ENCODE measurements at regions not wholly inside any gene's neighbourhood (a gene's known extent, or its start where the extent isn't known, plus 50 kb on each side); places are given as distances from the start of the nearest gene placed in this dataset.

DNA sequence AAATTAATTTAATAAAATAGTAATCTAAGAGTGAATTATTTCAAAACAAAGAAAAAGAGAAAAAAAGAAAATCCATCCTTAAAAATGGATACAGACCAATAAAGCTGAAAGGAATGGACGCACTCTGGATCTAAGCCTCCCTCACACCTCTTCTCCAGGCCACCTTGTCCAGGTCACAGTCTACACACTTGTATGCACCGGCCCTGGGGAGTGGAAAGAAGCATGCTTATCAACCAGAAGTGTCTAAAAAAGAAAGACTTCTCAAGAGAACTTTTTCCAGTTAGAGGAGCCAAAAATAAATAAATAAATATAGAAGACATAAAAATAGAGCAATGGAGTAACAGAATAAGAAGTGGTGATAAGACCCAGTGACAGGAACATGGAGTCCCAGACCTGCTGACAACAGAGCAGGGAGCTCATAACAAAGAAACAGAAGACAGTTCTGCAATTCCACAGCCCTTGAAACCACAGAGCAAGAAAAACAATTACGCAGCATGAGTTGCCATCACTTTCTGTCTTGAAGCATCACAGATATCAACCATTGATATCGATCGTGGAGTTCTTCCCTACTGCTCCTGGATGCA lies 311.7 kb upstream of the NFE2L3 start:
- TF ChIP-seq, protein P1, sequence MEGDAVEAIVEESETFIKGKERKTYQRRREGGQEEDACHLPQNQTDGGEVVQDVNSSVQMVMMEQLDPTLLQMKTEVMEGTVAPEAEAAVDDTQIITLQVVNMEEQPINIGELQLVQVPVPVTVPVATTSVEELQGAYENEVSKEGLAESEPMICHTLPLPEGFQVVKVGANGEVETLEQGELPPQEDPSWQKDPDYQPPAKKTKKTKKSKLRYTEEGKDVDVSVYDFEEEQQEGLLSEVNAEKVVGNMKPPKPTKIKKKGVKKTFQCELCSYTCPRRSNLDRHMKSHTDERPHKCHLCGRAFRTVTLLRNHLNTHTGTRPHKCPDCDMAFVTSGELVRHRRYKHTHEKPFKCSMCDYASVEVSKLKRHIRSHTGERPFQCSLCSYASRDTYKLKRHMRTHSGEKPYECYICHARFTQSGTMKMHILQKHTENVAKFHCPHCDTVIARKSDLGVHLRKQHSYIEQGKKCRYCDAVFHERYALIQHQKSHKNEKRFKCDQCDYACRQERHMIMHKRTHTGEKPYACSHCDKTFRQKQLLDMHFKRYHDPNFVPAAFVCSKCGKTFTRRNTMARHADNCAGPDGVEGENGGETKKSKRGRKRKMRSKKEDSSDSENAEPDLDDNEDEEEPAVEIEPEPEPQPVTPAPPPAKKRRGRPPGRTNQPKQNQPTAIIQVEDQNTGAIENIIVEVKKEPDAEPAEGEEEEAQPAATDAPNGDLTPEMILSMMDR (IDR thresholded peaks at IDR 0.05; ENCODE audit: control insufficient read depth, insufficient read depth, low read depth, low read length, missing control alignments): no peak
- no peak overlapping the region for H3K4me3 ChIP-seq (ENCODE audit: control insufficient read depth, low read depth, low read length)
- DNase-seq (ENCODE audit: low read depth): no peak

DNA sequence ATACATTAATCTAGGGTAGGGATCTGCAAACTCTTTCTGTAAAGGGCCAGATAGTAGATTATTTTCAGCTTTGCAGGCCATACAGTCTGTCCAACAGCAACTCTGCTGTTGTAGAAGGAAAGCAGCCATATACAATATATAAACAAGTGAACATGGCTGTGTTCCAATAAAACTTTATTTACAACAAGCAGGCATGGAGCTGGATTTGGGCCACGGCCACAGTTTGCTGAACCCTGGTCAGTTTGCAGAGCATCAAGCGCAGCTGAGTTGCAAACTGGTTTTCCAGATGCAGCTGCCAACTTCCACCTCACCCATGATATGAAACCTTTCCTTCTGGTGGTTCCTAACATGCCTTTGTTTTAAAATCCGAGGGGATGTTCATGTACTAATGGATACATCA lies 310.4 kb upstream of the NFE2L3 start:
- no peak overlapping the region for H3K4me3 ChIP-seq (ENCODE audit: control insufficient read depth, low read depth, low read length)
- TF ChIP-seq, protein P1 (IDR thresholded peaks at IDR 0.05; ENCODE audit: control insufficient read depth, insufficient read depth, low read depth, low read length, missing control alignments): no peak
- DNase-seq (ENCODE audit: low read depth): no peak

DNA sequence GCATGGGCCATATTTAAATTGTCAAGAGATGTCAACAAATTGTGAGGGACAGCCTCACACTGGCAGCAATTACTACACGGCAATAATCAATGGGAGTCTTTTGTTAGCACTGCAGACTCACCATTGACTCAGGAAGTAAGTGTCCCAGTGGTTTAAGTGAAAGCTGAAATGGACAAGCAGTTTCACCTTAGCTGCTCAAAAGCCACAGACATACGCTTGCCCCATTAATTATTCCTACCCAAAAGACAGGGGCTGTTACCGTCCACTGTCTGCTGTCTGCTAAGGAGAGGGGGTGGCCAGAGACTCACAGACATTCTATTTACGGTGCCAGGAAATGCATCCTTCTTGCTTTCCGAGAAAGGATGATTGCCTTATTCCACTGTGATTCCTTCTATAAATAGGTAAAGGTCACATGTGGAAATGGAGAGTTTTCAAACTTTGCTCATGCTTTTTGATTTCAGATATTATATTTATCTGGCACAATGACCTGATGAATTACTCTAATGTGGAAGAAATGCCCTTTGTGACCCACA lies 309.7 kb upstream of the NFE2L3 start:
- TF ChIP-seq, protein P1 (IDR thresholded peaks at IDR 0.05; ENCODE audit: control insufficient read depth, insufficient read depth, low read depth, low read length, missing control alignments): no peak
- no peak for DNase-seq (ENCODE audit: low read depth)
- no peak overlapping the region for H3K4me3 ChIP-seq (ENCODE audit: control insufficient read depth, low read depth, low read length)

DNA sequence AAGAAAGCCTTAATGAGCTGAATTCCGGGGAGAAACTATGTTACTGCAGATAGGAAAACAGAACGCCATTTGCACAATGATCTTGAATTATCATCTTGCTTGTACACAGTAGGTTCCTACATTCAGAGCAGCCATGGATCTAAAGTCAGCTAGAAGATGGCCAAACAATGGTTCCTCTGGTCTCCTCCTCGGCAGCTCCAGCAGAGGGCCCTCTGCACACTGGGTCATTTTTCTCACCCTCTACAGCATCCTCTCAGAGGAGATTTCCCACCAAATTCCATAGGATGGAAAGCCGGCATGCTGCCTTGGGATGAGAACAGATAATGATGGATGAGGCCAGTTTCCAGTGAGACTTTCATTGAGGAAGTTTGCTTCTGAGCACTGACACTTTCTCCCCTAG lies 308.5 kb upstream of the NFE2L3 start:
- no peak for DNase-seq (ENCODE audit: low read depth)
- no peak overlapping the region for H3K4me3 ChIP-seq (ENCODE audit: control insufficient read depth, low read depth, low read length)
- TF ChIP-seq, protein P1 (IDR thresholded peaks at IDR 0.05; ENCODE audit: control insufficient read depth, insufficient read depth, low read depth, low read length, missing control alignments): no peak

DNA sequence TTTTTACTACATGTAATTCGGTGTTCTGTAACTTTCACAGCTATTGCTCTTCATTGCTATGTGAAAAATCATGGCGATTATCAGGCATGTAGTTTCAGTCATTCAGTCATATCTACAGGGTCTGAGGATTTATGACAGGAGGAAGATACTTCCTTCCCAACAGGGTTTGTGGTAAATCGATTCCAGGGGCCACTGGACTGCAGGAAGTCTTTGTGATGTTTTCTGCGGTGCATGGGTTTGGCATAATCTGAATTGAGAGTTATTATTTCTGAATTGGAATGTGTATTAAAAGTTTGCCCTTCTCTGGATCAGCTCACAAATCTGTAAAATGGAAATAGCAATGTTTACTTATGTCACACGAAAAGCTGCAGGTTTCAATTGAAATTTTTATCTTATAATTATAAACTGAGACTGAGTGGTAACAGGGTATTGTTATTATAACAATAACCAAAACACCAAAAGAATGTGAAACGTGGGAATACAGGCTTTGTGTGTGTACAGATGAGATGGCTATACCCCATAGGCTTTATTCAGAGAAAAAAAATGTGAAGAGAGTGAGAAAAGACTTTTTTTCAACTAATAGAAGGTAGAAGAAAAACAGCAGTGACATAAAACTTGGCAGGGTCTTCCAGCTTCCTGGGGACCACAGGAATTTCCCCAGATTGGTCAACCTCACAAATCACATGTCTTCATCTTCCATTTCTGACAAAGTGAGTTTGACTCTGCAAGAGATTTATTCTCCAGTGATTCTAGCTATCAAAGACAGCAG lies 307.7 kb upstream of the NFE2L3 start:
- DNase-seq (ENCODE audit: low read depth): no peak
- TF ChIP-seq, protein P1 (IDR thresholded peaks at IDR 0.05; ENCODE audit: control insufficient read depth, insufficient read depth, low read depth, low read length, missing control alignments): no peak
- no peak overlapping the region for H3K4me3 ChIP-seq (ENCODE audit: control insufficient read depth, low read depth, low read length)

DNA sequence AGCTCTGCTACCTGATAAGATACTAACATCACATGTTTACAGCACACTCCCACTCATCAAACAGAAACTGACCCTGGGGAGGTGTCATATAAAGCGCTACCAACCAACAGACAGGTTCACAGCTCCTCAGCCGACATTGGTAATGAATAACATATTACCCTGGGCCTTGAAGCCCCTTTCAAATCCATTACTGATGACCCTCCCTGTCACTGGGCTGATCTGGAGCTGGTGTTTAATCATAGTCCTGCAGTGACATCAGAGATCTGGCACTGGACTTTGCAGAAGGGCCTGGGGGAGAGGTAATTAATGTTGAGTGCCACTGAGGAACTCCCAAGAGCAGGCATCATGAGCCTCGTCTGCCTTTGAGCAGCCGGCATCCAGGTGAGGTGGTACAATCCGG lies 306.5 kb upstream of the NFE2L3 start:
- DNase-seq (ENCODE audit: low read depth): no peak
- TF ChIP-seq, protein P1 (IDR thresholded peaks at IDR 0.05; ENCODE audit: control insufficient read depth, insufficient read depth, low read depth, low read length, missing control alignments): no peak
- H3K4me3 ChIP-seq (ENCODE audit: control insufficient read depth, low read depth, low read length): no peak overlapping the region
